ENCODE measurements at regions not wholly inside any gene's neighbourhood (a gene's known extent, or its start where the extent isn't known, plus 50 kb on each side); places are given as distances from the start of the nearest gene placed in this dataset.
"Not testable (repeated sequence)": the region's sequence is repeated elsewhere in the genome, so short reads cannot be mapped to it uniquely, and the experiment has no call there.

DNA sequence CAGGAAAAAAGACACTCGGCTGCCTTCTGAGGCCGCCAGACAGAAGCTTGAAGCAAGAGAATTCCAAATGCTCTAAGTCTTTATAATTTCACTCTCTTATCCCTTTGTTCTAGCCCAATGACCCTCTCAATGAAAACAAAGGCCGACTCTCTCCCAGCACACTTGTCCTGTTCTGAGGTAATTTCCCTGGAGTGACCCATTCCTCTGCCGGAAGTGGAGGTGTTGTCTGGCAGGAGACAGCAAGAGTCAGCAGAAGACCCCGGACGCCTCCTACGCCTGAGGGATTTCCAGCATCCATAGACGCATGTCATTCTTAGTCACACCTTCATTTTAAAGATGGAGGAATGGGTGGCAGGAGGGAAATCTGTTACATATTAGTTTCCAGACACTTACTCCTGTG is 110.3 kb downstream of the SOD2 start:
- H3K9me3 Mint-ChIP-seq, result no peaks in the 10 kb centered on the region
- DNase-seq (ENCODE audit: low spot score in 2 of 2), result no peak
- H3K27me3 Mint-ChIP-seq, result peaks cover 26% of the 10 kb centered on the region
- H3K36me3 Mint-ChIP-seq (ENCODE audit: insufficient read depth), result no peaks in the 10 kb centered on the region
- no peak overlapping the region for H3K27ac Mint-ChIP-seq (ENCODE audit: low read depth)
- no peak for ATAC-seq (replicated peaks; ENCODE audit: extremely low read depth, poor library complexity, severe bottlenecking)
- H3K4me3 Mint-ChIP-seq, result no peak overlapping the region
- no peaks in the 10 kb centered on the region for H3K4me1 Mint-ChIP-seq

DNA sequence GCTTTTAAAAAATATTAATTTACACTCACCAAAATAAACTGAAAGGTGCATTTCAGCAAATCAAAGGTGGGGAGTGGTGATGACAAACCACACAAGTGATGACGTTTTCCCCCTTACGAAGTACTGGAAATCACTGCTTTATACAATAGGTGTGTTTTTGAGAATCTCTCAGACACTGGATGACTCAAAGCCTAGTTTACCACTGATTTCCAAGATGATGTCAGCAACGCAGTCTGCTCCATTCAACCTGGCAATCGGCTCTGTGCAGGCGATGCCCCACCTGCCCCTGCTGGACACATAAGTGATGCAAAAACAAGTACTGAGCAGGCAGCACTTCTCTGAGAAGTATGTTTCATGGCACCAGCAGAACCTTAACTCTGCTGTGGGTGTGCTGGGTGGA is 114.4 kb downstream of the SOD2 start:
- H3K27ac Mint-ChIP-seq (ENCODE audit: low read depth), result no peak overlapping the region
- peaks cover 62% of the 10 kb centered on the region for H3K27me3 Mint-ChIP-seq
- H3K9me3 Mint-ChIP-seq, result no peaks in the 10 kb centered on the region
- ATAC-seq (replicated peaks; ENCODE audit: extremely low read depth, poor library complexity, severe bottlenecking), result no peak
- H3K4me1 Mint-ChIP-seq, result no peaks in the 10 kb centered on the region
- no peak overlapping the region for H3K4me3 Mint-ChIP-seq
- no peaks in the 10 kb centered on the region for H3K36me3 Mint-ChIP-seq (ENCODE audit: insufficient read depth)
- no peak for DNase-seq (ENCODE audit: low spot score in 2 of 2)

DNA sequence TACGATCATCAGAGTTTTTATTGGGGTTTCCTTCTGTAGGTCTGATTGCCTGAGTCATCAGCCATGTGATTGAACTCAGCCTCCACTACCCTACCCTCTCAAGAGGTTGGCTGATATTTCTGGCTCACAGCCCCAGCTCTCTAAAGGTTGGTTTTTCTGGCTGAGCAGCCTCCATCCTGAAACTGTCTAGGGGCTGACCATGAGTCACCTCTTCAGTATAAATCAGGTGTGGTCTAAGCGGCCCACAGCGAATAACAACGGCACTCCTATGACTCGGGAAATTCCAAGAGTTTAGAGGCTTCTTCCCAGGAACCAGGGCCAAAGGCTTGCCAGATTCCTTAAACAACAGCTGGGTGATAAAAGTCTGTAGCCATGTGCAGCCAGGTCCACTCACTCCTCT is 115.5 kb downstream of the SOD2 start:
- no peak for DNase-seq (ENCODE audit: low spot score in 2 of 2)
- no peak for ATAC-seq (replicated peaks; ENCODE audit: extremely low read depth, poor library complexity, severe bottlenecking)
- H3K9me3 Mint-ChIP-seq, result no peaks in the 10 kb centered on the region
- no peak overlapping the region for H3K4me3 Mint-ChIP-seq
- H3K4me1 Mint-ChIP-seq, result no peaks in the 10 kb centered on the region
- H3K27ac Mint-ChIP-seq (ENCODE audit: low read depth), result no peak overlapping the region
- H3K36me3 Mint-ChIP-seq (ENCODE audit: insufficient read depth), result no peaks in the 10 kb centered on the region
- H3K27me3 Mint-ChIP-seq, result peaks cover 68% of the 10 kb centered on the region

DNA sequence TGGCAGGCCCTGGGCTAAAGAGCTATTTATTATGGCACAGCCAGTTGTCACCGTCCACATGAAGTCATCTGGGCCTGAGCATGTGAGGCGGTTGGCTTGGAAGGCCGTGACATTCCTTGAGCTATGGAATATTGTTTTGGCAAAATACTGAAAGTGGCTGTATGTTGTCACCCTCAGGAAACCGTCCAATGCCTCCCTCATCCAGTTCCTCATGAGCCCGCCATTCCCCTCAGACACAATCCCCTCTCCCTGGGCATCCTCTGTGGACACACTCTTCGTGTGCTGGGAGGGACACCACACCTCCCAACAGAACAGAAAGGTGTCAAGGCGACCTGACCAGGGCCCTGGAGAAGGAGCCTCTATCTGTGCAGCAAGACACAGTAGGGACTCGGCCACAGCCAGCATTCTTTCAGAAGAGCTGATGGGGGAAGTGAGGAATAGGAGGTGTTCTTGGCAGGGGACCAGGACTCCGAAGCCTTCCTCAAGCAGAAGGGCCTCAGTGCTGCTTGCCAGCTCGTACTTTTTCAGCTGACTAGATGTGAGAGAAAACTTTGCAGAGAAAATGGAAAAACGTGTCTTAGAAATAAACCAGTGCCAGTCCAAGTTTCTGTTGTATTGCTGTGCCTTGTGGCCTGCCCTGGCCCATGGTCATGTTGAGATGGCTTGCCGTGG is 120.5 kb downstream of the SOD2 start:
- H3K4me3 Mint-ChIP-seq, result no peak overlapping the region
- no peaks in the 10 kb centered on the region for H3K36me3 Mint-ChIP-seq (ENCODE audit: insufficient read depth)
- peaks cover 81% of the 10 kb centered on the region for H3K27me3 Mint-ChIP-seq
- peaks cover 22% of the 10 kb centered on the region for H3K9me3 Mint-ChIP-seq
- H3K4me1 Mint-ChIP-seq, result no peaks in the 10 kb centered on the region
- DNase-seq (ENCODE audit: low spot score in 2 of 2) (no peak), ATAC-seq (replicated peaks; ENCODE audit: extremely low read depth, poor library complexity, severe bottlenecking) (no peak)
- H3K27ac Mint-ChIP-seq (ENCODE audit: low read depth), result no peak overlapping the region

DNA sequence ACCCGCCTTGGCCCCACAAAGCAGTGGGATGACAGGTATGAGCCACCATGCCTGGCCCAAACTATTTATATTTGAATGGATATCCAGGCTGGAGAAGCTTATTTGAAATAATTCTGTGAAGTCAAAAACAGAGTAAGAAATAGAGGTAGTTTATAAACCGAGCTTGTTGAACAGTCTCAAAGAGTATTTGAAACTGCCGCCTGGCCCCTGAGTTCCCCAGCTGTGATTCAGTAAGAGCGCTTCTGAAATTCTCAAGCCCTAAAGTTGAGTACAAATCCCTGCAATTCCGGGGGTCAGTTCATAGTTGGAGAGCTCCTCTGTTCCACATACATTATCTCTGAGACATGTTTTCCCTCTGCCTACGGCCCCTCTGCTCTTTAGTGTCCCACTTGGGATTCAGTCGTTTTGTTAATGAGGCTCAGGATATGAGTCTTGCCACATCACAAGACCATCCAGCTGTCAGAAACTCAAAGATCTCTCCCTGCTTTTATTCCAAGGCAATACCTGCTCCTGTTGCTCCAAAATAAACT is 127.8 kb downstream of the SOD2 start:
- Mint-ChIP-seq H3K4me1 (no peaks in the 10 kb centered on the region), H3K36me3 (ENCODE audit: insufficient read depth) (no peaks in the 10 kb centered on the region)
- DNase-seq (ENCODE audit: low spot score in 2 of 2), result no peak

DNA sequence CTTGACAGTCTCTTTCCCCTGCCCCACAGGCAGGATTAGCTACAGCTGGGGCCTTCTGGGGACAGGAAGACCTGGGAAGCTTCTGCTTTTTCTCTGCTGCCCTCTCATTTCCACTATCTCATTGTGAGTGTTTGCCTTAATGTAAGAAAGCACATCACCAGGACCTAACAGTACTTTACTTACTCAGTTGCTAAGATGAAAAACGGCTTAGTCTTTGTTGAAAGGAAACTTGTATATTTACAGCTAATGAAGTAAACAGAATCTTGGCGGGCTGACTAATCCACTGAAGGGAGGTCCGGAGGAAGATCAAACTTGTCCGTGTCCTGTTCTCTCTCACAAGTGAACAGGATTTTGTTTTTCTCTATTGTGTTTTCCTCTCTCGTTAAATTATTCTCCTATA is 128.6 kb downstream of the SOD2 start:
- Mint-ChIP-seq H3K4me3 (no peak overlapping the region), H3K27ac (ENCODE audit: low read depth) (no peak overlapping the region), H3K36me3 (ENCODE audit: insufficient read depth) (no peaks in the 10 kb centered on the region), H3K27me3 (peaks cover 34% of the 10 kb centered on the region), H3K4me1 (no peaks in the 10 kb centered on the region), H3K9me3 (no peaks in the 10 kb centered on the region)
- DNase-seq (ENCODE audit: low spot score in 2 of 2) (no peak), ATAC-seq (replicated peaks; ENCODE audit: extremely low read depth, poor library complexity, severe bottlenecking) (no peak)

More for the DNA sequence above, 127.8 kb downstream of the SOD2 start:
- no peak for ATAC-seq (replicated peaks; ENCODE audit: extremely low read depth, poor library complexity, severe bottlenecking)
- Mint-ChIP-seq H3K27me3 (peaks cover 42% of the 10 kb centered on the region), H3K27ac (ENCODE audit: low read depth) (no peak overlapping the region), H3K4me3 (no peak overlapping the region), H3K9me3 (peaks cover 6% of the 10 kb centered on the region)

DNA sequence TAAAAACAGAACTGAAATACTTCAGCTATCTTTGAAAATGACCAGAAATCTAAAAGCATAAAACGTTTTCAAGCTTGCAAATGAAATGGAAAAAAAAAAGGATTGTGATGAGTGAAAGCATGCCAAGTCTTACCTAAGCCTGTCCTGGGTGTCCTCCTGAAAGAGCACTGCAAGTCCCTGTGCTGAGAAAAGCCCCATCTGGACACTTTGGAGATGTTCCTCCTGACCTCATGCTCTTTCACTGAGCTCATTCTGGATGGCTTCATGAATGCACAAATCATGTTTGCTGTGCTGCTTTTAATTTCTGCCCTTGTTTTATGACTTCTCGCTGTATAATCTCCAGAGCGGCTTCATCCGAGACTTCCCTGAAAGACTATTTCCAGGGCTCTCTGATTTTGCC is 136.0 kb downstream of the SOD2 start:
- Mint-ChIP-seq H3K27me3 (peaks cover 42% of the 10 kb centered on the region), H3K9me3 (peaks cover 5% of the 10 kb centered on the region), H3K4me3 (no peak overlapping the region), H3K4me1 (no peaks in the 10 kb centered on the region), H3K36me3 (ENCODE audit: insufficient read depth) (no peaks in the 10 kb centered on the region), H3K27ac (ENCODE audit: low read depth) (no peak overlapping the region)
- DNase-seq (ENCODE audit: low spot score in 2 of 2) (no peak), ATAC-seq (replicated peaks; ENCODE audit: extremely low read depth, poor library complexity, severe bottlenecking) (no peak)

DNA sequence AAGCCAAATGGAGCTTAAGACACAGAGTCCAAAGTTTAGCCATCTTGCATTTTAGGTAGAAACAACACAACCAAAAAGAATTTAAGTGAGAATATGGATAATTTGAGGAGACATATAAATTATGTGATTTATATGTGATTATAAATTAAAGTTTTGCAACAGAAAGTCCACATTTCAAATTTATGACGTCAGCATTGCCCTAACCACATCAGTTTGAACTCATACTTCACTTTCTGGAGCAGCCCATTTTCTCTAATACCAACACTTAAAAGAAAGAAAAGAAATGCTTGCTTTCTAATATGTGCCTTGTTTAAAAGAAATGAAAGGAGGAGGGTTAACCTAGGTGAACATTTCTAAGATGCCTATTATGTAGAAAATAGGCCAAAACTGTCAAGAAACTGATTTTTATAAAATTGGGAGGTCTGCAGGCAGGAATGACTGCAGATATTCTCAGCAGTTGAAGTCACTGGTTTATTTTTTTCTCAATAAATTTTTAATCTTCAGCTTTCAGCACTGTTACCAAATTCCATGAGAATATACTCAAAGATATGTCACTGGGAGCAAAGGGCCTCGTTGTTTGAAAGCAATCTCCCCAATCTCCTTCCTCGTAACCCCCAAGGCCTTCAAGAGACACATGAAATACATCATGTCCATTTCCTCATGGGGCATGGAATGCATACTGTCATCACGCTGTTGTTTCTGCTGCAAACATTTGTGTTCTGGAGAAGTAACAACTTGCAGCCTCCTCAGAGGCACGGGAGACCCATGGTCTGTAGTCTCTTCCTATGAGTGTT is 137.8 kb downstream of the SOD2 start:
- Mint-ChIP-seq H3K27me3 (peaks cover 49% of the 10 kb centered on the region), H3K4me3 (no peak overlapping the region)

DNA sequence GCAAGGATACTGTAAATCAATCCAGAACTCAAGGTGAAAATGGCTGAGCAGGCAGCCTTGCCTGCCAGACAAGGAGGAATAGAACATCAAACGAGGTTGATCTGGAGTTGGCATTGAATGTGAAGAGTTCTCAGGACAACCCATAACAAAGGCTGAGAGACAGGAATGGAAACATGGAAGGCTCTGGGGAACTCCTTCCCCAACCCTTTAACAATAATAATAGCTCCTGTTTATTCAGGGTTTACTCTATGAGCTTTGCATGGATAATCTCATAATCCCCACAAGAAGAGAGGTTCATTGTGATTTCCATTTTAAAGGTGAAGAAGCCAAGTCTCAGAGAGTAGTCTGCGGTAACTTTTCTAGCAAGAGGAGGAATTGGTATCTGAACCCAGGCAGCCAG is 151.7 kb downstream of the SOD2 start:
- ATAC-seq (replicated peaks; ENCODE audit: extremely low read depth, poor library complexity, severe bottlenecking) (no peak), DNase-seq (ENCODE audit: low spot score in 2 of 2) (no peak)
- Mint-ChIP-seq H3K9me3 (peaks cover 6% of the 10 kb centered on the region), H3K4me1 (no peaks in the 10 kb centered on the region), H3K36me3 (ENCODE audit: insufficient read depth) (no peaks in the 10 kb centered on the region), H3K4me3 (no peak overlapping the region), H3K27me3 (peaks cover 38% of the 10 kb centered on the region), H3K27ac (ENCODE audit: low read depth) (no peak overlapping the region)

More for the DNA sequence above, 137.8 kb downstream of the SOD2 start:
- no peak overlapping the region for H3K27ac Mint-ChIP-seq (ENCODE audit: low read depth)
- no peaks in the 10 kb centered on the region for H3K36me3 Mint-ChIP-seq (ENCODE audit: insufficient read depth)
- peaks cover 5% of the 10 kb centered on the region for H3K9me3 Mint-ChIP-seq
- ATAC-seq (replicated peaks; ENCODE audit: extremely low read depth, poor library complexity, severe bottlenecking), result no peak
- DNase-seq (ENCODE audit: low spot score in 2 of 2), result no peak
- no peaks in the 10 kb centered on the region for H3K4me1 Mint-ChIP-seq

DNA sequence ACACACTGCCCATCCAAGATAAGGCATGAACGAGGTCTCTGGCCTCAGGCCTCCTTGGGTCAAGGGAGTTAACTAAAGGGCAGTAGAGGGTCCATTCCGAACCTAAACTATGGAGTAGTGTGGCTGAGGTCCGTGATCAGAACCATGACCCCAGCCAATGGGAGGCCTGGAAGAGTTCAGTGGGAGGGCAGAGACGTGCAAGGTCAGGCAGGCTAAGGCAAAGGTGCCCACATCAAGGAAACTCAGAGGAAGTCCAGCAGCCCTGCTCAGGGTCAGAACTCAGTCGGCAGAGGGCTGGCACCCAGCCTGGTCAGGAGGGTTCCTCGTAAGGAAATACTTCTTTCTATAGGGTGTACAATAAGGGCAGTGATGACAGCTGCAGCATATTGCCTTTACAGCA is 152.2 kb downstream of the SOD2 start:
- DNase-seq (ENCODE audit: low spot score in 2 of 2) (no peak), ATAC-seq (replicated peaks; ENCODE audit: extremely low read depth, poor library complexity, severe bottlenecking) (no peak)
- Mint-ChIP-seq H3K9me3 (peaks cover 6% of the 10 kb centered on the region), H3K27me3 (peaks cover 41% of the 10 kb centered on the region), H3K36me3 (ENCODE audit: insufficient read depth) (no peaks in the 10 kb centered on the region), H3K4me1 (no peaks in the 10 kb centered on the region), H3K4me3 (no peak overlapping the region), H3K27ac (ENCODE audit: low read depth) (no peak overlapping the region)

DNA sequence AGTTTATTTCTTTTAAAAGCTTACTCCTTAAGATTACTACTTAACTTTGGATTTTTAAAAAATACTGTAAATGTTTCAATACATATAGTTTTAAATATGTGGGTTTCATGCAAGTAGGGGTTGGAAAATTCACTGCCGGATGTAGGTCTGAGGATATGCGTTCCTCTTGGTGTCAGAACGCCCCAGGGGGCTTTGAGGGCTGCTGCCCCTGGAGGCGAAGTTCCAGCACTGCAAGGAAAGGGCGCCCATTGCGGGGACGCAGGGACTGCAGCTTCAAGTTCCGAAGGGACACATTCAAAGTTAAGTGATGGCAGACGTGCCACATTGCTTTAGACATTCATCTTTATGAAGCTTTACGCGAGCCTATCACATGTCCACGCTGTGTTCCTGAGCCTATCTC is 152.9 kb downstream of the SOD2 start:
- no peak for ATAC-seq (replicated peaks; ENCODE audit: extremely low read depth, poor library complexity, severe bottlenecking)
- peaks cover 6% of the 10 kb centered on the region for H3K9me3 Mint-ChIP-seq
- DNase-seq (ENCODE audit: low spot score in 2 of 2), result no peak
- H3K27me3 Mint-ChIP-seq, result peaks cover 41% of the 10 kb centered on the region
- no peak overlapping the region for H3K27ac Mint-ChIP-seq (ENCODE audit: low read depth)
- no peak overlapping the region for H3K4me3 Mint-ChIP-seq
- H3K36me3 Mint-ChIP-seq (ENCODE audit: insufficient read depth), result no peaks in the 10 kb centered on the region
- no peaks in the 10 kb centered on the region for H3K4me1 Mint-ChIP-seq

DNA sequence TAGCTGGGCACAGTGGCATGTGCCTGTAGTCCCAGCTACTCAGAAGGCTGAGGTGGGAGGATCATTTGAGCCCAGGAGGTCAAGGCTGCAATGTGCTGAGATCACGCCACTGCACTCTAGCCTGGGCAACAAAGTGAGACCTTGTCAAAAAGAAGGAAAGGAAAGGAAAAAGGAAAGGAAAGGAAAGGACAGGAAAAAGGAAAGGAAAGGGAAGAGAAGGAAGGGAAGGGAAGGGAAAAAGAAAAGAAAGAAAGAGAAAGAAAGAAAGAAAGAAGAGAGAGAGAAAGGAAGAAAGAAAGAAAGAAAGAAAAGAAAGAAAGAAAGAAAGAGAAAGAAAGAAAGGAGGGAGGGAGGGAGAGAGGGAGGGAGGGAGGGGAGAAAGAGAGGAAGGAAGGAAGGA is 155.0 kb downstream of the SOD2 start:
- H3K4me1 Mint-ChIP-seq; H3K36me3 Mint-ChIP-seq (ENCODE audit: insufficient read depth); H3K4me3 Mint-ChIP-seq; ATAC-seq (replicated peaks; ENCODE audit: extremely low read depth, poor library complexity, severe bottlenecking); H3K27ac Mint-ChIP-seq (ENCODE audit: low read depth); DNase-seq (ENCODE audit: low spot score in 2 of 2); H3K9me3 Mint-ChIP-seq: not testable (repeated sequence)
- peaks cover 32% of the 10 kb centered on the region for H3K27me3 Mint-ChIP-seq

Data from central memory CD8-positive, alpha-beta T cell (primary cell).